Stimulated activated CD8-positive, alpha-beta memory T cell treated with anti-CD3 and anti-CD28 coated beads, Interleukin-4, amount 100 ng/mL, for 4 hours (primary cell): ENCODE measurements at regions not wholly inside any gene's neighbourhood (a gene's known extent, or its start where the extent isn't known, plus 50 kb on each side); places are given as distances from the start of the nearest gene placed in this dataset.

Source experiments
- DNase-seq, 2 donors: peaks; one replicate each; pipeline ENCODE4 v3.0.0-alpha.2; 2020; ENCODE audit warnings: low read depth in 2 of 2, low spot score in 1 of 2

- no peak for DNase-seq
These were observed 800.0 kb upstream of the PIK3C3 start for GRCh38 chr18:41155025-41155424.

DNA sequence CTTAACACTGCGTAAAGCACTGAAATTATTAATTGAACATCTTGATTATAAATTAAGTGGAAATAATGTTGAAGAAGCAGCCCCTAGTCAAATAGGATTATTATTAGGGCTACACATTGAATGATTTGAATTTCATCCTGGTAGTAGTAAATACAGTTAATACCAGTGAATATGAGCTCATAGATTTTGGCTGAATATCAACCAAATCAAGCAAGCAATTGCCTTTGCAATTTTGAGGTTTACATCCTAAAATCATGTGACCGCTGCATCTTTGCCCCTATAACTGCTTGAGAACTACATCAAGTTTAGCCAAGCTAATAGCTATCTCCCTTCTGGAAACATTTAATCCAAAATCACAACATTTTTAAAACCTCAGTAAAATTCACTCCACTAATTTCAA, 801.2 kb upstream of the PIK3C3 start:
- no peak for DNase-seq

- no peak for DNase-seq
These were observed 804.7 kb upstream of the PIK3C3 start for GRCh38 chr18:41150316-41150715.

DNA sequence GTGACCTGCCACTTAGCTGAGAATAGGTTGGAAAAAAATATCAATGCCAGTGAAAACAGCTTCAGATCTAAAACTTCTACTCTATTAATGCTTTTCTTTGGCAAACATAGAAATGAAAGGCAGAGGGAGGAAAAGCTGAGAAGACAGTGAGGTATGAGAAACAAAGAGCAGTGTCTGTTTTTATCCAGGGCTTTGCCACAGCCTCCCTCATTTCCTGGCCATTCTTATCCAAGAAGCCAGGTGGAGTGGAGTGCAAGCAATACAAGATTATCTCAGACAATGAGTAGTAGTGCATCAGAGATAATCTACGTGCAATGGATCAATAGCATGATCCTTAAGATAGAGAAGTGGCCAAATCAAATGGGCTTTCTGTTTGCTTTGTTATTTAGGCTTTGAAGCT, 808.7 kb upstream of the PIK3C3 start:
- no peak for DNase-seq

DNA sequence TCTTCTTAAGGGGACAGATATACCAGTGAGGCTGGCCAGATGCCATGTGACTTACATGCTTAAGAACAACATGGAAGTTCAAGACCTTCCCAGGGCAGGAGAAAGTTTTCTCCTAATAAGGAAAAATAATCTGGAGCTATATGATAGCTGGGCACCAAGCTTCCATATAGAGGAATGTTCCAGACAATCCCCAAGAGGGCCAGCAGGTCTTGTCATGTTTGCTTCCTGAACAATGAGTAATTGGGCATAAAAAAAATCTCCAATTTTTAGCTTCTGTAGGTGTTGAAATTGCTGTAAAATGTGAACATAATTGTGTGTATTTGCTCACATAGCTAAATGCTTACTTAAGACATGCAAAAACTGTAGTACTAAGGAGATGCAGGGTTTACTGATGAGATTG, 809.5 kb upstream of the PIK3C3 start:
- DNase-seq: no peak

DNA sequence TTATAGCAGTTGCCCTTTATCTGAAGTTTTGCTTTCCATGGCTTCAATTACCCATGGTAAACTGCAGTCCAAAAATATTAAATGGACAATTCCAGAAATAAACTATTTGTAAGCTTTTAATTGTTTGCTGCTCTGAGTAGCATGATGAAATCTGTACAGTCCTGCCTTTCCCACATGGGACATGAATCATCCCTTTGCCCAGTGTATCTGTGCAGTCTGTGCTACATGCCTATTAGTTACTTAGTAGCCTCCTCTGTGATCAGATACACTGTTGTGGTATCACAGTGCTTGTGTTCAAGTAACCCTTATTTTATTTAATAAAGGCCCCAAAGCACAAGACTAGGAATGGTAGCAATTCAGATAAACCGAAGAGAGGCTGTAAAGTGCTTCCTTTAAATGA, 810.6 kb upstream of the PIK3C3 start:
- DNase-seq: no peak

GRCh38 chr18:41140506-41140905, 814.5 kb upstream of the PIK3C3 start:
- no peak for DNase-seq

GRCh38 chr18:41135146-41135545, 819.9 kb upstream of the PIK3C3 start:
- no peak for DNase-seq

DNA sequence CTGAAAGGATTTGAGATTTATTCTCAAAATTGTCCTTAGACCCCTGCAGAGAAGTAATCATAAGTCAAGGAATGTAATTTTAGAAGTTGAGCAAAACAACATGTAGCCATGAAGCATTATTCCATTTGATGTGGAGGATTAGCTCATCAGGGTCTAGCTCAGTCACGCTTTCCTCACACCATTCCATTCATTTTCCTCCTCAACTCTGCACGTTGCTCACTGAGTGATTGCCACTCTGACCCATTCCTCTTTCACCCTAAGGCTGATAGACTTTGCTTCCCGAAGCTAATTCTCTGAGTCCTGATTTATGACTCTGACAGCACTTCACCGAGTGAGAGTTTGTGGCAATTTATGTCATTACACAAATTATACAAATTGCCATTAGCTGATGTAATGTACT, 820.6 kb upstream of the PIK3C3 start:
- DNase-seq: no peak

DNA sequence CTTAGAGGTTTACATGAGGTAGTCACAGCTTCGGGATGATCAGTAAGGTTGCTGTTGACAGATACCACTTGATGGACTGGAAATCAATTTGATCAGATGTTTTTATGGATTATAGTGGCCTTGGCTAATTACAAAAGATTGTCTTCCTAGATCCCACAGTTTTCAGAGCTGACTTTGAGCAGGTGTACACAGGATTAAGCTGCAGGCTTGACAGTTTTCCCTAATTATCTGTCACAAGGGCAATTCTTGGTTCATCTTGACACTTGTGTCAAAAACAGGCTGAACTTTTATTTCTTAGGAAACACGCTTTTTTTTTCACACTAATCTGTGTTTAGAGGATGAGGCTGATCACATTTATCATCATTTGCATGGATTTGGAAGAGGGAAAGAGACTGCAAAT, 824.0 kb upstream of the PIK3C3 start:
- DNase-seq: no peak

DNA sequence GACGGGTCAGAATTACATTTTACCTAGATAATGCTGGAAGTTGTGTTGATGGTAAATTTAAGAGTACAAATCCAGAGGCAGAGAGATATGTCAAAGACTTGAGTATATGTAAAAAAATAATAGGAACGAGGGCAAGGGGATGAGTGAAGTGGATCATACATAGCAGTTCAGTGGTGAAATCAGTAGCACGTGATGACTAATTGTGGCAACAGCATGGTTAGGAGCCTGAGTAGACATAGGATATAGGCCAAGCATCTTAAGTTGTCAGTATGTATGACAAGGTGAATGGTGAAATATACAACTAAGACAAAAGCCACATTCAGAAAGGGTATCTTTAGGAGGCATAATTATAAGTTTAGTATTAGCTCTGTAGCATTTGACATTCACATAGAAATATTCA, 826.5 kb upstream of the PIK3C3 start:
- DNase-seq: no peak

- no peak for DNase-seq
These were observed 826.9 kb upstream of the PIK3C3 start for GRCh38 chr18:41128126-41128525.

- no peak for DNase-seq
These were observed 828.3 kb upstream of the PIK3C3 start for GRCh38 chr18:41126541-41127235.

- no peak for DNase-seq
These were observed 833.8 kb upstream of the PIK3C3 start for GRCh38 chr18:41121116-41121826.

GRCh38 chr18:41119031-41119430, 836.0 kb upstream of the PIK3C3 start:
- no peak for DNase-seq

GRCh38 chr18:41113885-41114482, 841.0 kb upstream of the PIK3C3 start:
- no peak for DNase-seq

DNA sequence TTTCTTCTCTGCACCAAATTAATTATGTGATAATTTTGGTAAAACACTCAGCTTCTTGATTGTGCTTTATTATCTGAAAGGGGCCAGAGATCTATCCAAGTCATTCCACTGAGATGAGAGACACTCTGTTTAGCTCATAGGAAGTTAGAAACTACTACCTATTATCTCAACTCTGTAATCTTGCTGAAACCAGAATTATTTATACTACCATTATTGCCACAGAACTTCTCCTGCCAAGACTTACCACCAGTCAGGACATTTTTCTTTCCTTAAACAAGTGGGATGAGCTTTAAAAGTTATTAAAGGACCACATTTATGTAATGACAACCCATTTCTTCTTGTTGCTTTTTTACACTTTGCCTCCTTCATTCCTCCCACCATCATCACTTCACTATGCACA, 855.6 kb upstream of the PIK3C3 start:
- no peak for DNase-seq

- DNase-seq: no peak
These were observed 858.5 kb upstream of the PIK3C3 start for GRCh38 chr18:41096504-41096903.

DNA sequence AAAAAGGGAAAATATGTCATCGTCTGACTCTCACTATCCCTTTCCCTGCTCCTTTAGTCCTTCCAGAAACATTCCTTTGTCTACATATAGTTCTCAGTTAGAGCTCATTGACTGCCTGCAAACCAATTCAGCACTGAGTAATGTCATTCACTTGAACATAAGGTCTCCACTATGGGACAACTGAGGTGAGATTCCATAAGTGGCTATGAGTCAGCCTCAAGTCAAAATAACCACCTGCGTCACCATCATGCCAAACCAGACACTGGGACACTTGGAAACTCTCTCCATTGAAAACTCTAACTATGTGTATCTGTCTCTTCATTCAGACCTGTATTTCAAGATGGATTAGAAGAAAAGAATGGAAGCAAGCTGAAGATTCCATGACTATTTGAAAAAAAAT, 878.0 kb upstream of the PIK3C3 start:
- no peak for DNase-seq

GRCh38 chr18:41075212-41075611, 879.8 kb upstream of the PIK3C3 start:
- DNase-seq: no peak

GRCh38 chr18:41073372-41073954, 881.6 kb upstream of the PIK3C3 start:
- no peak for DNase-seq

GRCh38 chr18:41072946-41073345, 882.1 kb upstream of the PIK3C3 start:
- DNase-seq: no peak
